ENCODE measurements at regions not wholly inside any gene's neighbourhood (a gene's known extent, or its start where the extent isn't known, plus 50 kb on each side); places are given as distances from the start of the nearest gene placed in this dataset.

DNA sequence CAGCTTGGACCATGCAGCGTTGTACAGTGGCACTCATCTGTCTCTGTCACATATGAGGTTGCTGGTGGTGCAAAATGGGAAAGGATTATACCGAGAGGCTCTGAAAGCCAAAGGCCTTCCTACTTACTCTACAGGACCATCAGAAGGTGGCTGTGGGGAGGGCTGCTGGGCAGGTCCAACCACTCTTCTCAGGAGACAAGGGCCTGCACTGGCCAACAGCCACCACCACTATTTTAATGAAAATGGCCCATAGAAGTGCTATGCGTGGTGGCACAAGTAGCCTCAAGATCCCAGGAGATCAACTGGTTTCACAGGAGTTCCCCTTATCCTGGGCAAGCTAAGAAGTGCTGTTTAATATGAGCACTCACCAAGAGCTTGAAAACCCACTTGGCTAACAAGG lies 52.3 kb downstream of the MRPL57 start:
- TF ChIP-seq, protein P1, sequence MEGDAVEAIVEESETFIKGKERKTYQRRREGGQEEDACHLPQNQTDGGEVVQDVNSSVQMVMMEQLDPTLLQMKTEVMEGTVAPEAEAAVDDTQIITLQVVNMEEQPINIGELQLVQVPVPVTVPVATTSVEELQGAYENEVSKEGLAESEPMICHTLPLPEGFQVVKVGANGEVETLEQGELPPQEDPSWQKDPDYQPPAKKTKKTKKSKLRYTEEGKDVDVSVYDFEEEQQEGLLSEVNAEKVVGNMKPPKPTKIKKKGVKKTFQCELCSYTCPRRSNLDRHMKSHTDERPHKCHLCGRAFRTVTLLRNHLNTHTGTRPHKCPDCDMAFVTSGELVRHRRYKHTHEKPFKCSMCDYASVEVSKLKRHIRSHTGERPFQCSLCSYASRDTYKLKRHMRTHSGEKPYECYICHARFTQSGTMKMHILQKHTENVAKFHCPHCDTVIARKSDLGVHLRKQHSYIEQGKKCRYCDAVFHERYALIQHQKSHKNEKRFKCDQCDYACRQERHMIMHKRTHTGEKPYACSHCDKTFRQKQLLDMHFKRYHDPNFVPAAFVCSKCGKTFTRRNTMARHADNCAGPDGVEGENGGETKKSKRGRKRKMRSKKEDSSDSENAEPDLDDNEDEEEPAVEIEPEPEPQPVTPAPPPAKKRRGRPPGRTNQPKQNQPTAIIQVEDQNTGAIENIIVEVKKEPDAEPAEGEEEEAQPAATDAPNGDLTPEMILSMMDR (IDR thresholded peaks at IDR 0.05; ENCODE audit: insufficient read depth, low read length) = no peak
- no peak overlapping the region for H3K4me3 ChIP-seq (ENCODE audit: low read depth, low read length)

DNA sequence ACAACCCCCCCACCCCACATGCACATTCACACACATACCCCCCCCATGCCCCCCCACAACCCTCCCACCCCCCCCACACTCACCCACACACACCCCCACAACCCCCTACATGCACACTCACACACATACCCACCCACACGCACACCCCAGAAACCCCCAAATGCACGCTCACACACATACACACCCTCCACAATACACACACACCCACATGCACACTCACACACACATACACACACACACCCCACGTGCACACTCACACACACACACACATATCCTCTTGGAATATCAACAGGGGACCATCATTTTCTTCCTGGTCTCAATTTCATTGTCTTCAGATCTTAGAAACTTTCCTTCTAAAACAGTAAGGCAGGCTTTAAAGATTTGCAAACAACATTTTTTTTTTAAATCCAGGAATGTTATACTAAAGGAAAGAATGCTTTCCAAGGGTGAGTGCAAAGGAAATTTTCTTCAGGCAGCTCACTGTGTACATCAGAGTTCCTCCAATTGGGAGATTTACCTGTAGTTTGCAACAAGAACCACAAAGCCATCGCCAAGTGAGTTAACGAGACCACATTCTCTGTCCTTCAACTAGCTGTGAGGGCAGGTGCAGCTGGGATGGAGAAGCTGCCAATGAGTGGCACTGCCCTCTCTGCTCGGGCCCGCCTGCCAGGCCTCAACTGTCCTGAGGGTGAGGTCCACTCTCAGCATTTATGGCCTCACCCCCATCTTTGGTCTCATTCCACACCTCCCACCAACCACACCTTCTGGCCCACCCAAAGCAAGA lies 53.0 kb downstream of the MRPL57 start:
- no peak for DNase-seq (ENCODE audit: low read depth)
- TF ChIP-seq, protein P1 (IDR thresholded peaks at IDR 0.05; ENCODE audit: insufficient read depth, low read length) = no peak
- H3K4me3 ChIP-seq (ENCODE audit: low read depth, low read length) = no peak overlapping the region

More for the DNA sequence above, 52.3 kb downstream of the MRPL57 start:
- no peak for DNase-seq (ENCODE audit: low read depth)

DNA sequence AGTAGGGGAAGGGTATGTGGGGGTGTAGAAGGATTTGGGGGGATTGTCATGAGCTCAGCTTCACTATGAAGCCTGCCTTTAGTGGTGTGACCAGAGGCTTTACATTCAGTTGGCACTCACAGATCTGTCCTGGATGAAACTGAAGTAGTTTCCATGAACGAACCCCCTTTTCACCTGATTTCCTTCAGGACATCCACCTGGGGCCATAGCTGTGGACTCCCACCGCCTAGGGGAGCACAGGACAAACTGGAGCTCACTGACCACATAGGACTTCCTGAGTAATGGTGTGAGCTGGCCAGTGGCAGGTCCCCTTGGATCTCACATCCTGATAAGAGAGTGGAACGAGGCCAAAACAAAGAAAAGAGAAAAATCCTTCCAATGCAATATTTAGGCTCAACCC lies 54.1 kb downstream of the MRPL57 start:
- TF ChIP-seq, protein P1 (IDR thresholded peaks at IDR 0.05; ENCODE audit: insufficient read depth, low read length) = no peak
- DNase-seq (ENCODE audit: low read depth) = peak; percentile 13
- H3K4me3 ChIP-seq (ENCODE audit: low read depth, low read length) = no peak overlapping the region

DNA sequence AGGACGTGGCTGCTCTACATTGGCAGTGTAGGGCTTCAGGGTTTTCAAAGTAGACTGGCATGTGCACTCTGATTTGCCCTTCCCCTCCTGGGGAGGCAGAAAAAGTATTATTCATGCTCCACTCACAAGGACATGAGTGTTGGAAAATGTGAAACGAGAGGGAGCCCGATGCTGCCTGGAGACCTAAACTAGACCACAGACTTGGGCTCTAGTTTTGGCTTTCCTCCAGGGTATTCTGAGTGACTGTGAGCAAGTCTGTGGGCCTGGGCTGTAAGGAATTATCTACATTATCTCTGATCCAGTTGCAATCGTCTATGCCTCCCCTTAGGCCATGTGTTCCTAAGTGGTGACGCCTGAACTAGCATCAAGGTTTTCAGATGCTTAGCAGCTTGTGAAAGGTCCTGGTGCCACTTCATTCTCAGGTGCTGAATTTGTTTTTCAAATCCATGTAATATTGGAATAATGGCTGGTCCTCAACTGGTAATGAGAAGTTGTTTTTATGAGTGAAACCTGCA lies 55.0 kb downstream of the MRPL57 start:
- TF ChIP-seq, protein P1 (IDR thresholded peaks at IDR 0.05; ENCODE audit: insufficient read depth, low read length) = no peak
- peak; percentile 16 for DNase-seq (ENCODE audit: low read depth)
- no peak overlapping the region for H3K4me3 ChIP-seq (ENCODE audit: low read depth, low read length)

DNA sequence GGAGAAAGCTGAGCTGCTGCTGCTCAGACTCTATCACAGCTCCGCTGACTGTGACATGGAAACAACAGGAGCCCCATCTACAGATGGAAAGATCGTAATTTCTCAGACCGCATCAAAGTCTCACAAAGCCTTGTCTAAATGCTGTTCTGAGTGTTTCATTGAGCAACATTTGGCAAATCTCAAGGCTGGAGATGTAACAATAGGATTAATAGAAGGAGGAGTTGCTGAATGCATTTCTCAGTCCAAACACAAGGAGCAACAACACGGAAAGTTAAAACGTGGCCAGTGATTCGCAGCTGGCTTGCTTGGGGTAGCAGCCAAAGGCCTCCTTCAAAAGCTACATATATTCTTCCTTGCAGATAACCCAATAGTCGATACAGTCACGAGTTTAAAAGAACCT lies 55.7 kb downstream of the MRPL57 start:
- H3K4me3 ChIP-seq (ENCODE audit: low read depth, low read length) = no peak overlapping the region
- DNase-seq (ENCODE audit: low read depth) = peak; percentile 81
- TF ChIP-seq, protein P1 (IDR thresholded peaks at IDR 0.05; ENCODE audit: insufficient read depth, low read length) = peak; percentile 29

DNA sequence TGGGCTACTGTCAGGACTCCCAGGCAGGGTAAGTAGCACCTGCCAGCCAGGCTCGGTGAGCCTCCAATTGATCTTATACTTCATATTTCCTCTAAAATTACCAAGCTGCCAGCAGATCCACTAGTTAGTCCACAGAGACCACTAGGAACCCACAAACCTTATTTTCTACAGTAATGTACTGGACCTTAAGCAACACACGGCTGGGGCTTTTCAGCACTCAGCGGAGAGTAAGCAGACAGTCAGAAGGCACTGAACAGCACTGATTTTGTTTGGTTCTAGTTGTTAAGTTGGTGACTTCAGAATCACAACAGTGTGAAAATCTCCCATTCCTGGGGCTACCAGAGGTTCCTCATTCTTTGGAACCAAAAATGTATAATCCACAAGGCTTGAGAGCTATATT lies 56.1 kb downstream of the MRPL57 start:
- H3K4me3 ChIP-seq (ENCODE audit: low read depth, low read length) = peak overlapping the region; percentile 13
- TF ChIP-seq, protein P1 (IDR thresholded peaks at IDR 0.05; ENCODE audit: insufficient read depth, low read length) = no peak
- DNase-seq (ENCODE audit: low read depth) = no peak

Measured in fibroblast of the aortic adventitia (primary cell).